GM12892 (cell line): ENCODE measurements at regions not wholly inside any gene's neighbourhood (a gene's known extent, or its start where the extent isn't known, plus 50 kb on each side); places are given as distances from the start of the nearest gene placed in this dataset.
"Not testable (repeated sequence)": the region's sequence is repeated elsewhere in the genome, so short reads cannot be mapped to it uniquely, and the experiment has no call there.

Source experiments
- DNase-seq: peaks from one replicate; pipeline ENCODE4 v3.0.0; 2011; ENCODE audit not compliant: insufficient read length
- FAIRE-seq: peaks from 2 replicates; lab custom pipeline; 2011; peaks lifted over from hg19 to GRCh38; lab: Jason Lieb, UNC

DNA sequence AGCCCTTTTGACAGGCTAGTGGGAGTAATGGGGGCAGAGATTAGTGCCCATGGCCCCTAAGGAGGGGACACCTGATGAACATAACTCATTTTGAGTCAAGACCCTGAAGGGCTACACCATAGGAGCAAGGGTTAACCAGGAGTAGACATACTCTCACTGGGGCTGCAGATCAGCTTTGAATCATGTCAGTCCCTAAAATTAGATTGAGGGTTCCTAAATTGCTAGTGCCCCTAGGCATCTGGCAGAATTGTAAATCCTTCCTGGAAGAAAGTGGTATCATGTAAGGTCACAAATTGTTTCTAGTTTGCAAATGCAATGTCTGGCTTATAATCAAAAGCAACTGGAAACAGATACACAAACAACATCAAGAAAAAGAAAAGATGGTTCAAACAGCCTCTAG is 52.1 kb upstream of the LRRC37A2 start:
- not testable (repeated sequence) for FAIRE-seq, DNase-seq

DNA sequence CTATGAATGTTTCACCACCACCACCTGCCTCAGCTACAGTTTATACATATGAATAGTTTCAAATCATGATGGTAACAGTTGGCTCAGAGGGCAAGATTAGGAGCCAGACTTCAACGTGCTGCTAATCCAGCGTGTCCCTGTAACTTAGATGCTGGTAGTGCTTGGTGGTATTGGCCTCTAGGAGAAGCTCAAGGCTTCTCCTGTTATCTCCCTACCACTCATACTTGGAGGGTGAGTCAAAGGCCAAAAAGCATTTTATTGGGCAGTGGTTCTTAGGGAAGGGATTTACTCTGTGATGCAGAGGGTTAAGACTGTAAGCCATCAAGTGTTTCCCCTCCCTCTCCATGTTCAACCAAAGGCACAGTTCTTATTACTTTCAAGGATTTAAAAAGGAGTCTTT is 57.2 kb upstream of the LRRC37A2 start:
- peak; percentile 79 for FAIRE-seq
- not testable (repeated sequence) for DNase-seq

DNA sequence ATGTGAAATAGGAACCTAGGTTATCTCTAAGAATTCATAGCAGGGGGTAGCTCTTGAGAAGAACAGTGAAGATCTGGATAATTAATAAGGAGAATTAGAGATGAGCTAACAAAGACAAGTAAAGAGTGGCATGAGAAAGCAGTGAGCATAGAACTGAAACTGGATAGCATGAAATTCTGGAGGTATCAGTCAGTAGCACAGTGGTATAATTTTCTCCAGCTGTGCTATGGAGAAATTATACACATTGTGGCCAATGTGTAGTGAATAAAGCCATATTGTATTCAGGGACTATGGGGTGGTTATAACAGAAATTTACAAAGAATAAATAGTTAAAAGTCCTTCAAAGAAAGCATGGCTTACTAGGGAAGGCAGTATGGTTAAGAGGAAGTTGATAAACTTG is 57.7 kb upstream of the LRRC37A2 start:
- FAIRE-seq, DNase-seq: not testable (repeated sequence)

DNA sequence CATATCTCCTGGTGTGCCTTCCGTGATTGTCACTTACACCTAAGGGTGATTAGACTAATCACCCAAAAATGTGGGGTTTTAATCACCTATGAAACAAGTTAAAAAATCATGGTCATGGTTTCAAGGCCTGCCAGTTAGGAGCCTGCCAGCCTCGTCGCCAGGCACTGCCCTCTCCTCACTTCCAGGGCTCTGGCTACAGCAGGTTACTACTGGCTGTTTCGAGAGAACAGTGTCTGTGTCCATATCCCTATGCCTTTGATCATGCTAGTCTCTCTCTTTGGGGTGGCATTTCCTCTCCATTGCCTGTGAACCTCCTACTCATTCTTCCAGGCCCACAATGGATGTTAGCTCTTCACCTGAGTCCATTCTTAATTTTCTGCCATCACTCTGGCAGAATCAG is 59.2 kb upstream of the LRRC37A2 start:
- not testable (repeated sequence) for FAIRE-seq, DNase-seq

DNA sequence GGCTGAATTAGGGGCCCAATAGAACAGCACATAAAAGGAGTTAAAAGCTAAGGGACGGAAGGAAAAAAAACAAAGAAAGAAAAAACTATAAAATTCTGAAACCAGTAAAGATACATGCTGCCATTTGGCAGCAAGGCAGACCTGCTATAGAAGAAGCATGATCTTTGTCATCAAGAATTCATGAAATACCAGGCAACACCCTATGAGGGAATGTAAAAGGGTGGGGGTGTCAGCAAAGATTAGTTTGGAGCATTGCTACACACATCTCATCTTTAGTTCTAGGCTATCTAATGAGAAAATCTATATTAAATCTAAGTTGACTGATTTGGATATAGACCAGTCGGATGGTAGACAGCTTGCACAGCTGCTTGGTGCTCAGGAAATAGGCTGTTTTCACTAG is 66.4 kb upstream of the LRRC37A2 start:
- FAIRE-seq, DNase-seq: not testable (repeated sequence)

DNA sequence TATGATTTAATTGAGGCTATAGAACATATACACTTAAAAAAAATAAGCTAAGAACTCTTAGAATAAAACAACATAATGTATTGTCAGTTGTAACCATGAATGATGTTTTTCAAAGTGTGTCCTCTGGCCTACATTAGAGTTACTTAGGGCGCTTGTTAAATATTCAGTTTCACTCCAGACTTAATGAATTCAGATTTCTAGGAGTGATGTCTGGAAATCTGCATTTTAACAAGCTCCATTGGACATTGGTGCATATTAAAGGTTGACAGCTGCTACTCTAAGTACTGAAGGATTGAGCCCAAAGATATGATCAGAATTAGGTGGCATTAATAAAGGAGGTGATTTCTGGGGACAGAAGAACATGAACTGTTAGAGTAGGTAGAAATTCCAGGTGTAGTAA is 66.9 kb upstream of the LRRC37A2 start:
- FAIRE-seq, DNase-seq: not testable (repeated sequence)

DNA sequence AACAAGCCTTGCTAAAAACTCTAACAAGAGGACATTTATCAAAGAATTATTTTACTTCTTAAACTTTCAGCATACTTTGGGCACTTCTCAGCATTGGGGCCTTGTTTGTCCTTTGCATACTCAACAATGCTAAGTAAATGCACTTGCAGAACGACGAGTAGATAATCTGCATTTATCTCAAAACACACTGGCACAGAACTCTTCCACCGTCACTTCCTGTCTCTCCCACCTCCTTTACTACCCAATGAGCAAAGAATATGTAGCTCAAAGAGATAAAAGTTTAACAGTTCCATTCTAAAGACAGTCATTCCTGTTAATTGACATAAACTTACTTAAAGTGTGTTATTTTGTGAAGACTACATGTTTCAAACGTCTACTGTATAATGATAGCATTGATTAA is 70.1 kb upstream of the LRRC37A2 start:
- not testable (repeated sequence) for DNase-seq
- FAIRE-seq: peak; percentile 51

DNA sequence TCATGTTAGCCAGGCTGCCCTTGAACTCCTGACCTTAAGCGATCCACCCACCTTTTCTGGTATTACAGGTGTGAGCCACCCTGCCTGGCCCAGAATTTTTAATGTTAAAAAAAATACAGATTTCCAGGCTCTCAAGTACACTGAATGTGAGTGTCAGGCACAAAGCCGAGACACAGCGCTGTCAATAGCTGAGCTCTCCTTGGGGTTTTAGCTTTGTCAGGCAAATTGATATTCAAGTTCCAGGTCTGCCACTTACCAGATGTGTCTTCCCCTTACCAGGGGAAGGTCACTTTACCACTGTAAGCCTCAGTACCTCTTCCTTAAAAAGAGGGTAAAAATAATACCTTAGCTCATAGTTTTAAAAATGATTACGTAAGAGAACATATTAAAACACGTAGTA is 71.6 kb upstream of the LRRC37A2 start:
- FAIRE-seq: not testable (repeated sequence)

DNA sequence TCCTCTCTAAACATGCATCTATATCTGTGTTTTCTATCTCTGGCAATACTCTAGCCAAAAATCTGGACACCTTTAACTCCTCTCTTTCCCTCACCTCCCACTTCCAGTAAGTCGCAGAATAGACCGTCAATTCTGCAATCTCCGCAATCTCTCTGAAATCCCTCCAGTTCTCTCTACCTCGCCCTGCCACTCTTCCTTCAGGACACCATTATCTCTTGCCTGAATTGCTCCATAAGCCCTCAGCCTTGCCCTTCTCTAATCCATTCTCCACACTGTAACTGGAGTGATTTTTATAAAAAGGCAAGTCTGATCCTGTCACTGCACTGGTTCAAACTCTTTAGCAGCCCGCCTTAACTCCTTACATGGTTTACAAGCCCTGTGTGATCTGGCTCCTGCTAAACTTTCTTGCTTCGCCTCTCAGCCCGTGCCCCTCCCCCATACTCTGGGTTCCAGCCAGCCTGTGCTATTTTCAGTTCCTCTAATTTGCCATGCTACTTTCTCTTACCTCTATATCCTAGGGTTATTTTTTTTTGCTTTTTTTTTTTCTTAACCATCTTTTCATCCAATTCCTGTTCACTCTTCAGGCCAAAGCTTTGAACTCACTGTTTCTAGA is 73.0 kb upstream of the ARL17B start:
- FAIRE-seq: peak; percentile 96
- DNase-seq: not testable (repeated sequence)

More for the DNA sequence above, 71.6 kb upstream of the LRRC37A2 start:
- not testable (repeated sequence) for DNase-seq

DNA sequence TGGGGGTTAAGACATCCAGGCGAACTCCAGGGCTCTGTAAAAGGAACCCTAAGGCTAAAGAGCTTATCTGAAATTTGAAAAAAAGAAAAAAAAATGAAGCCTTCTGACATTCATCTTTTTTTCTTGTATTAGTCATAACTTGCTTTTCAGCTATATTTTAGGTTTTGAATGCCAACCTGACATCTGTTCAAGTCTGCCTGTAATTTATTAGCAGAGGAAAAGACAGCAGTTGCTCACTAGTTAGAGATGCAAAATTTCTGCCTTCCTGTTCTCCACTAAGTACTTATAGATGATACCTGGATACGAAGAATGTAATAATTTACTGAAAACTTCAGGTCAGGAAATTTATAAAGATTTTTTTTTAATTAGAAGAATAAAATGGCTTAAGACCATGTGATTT is 68.7 kb upstream of the ARL17B start:
- peak; percentile 24 for FAIRE-seq
- DNase-seq: not testable (repeated sequence)

DNA sequence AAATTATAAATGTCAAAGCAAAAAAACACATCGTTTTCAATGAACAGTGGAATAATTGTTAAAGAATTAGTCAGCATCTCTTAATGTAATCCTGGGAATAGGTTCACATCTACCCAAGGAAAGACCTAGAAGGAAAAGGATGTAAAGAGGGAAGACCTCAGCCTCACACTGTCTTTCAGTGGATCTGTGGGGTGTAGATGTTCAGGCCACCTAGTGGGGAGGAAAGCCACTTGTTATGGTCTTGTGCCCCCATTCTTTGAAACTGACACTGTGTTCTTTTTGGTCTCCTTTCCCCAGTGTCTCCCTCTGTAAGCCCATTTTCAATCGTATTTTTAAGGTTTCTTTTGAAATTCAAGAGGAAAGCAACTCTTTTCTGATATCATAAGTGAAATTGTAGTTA is 68.1 kb upstream of the ARL17B start:
- not testable (repeated sequence) for DNase-seq

DNA sequence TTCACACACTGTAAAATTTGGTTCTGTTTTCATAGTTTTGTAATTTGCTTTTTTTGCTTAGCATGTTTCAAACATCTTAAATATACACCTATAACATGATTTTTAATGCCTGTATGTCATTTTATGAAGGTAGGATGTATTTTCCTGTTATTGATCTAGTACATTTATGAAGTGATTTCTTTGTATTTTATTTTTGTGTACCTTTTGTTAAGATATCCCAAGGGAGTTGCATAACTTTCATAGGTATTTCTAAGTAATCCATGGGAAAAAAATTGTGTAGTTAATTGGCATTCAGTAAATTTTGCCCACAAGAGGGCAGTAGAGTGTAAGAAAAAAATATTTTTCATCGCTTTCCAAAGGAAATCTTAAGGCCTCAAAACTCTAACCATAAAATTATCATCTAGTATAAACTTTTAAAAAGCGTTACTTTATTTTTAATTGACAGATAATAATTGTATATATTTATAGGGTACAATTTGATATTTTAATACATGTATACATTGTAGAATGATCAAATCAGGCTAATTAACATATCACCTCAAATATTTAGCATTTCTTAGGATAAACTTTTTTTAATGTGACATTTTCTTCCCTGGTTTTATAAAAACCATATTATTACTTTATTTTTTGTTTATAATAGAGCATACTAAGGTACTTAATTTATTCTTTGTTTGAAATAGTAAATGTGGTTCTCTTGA is 62.8 kb upstream of the ARL17B start:
- FAIRE-seq: peak; percentile 95

More for the DNA sequence above, 68.1 kb upstream of the ARL17B start:
- peak; percentile 92 for FAIRE-seq

DNA sequence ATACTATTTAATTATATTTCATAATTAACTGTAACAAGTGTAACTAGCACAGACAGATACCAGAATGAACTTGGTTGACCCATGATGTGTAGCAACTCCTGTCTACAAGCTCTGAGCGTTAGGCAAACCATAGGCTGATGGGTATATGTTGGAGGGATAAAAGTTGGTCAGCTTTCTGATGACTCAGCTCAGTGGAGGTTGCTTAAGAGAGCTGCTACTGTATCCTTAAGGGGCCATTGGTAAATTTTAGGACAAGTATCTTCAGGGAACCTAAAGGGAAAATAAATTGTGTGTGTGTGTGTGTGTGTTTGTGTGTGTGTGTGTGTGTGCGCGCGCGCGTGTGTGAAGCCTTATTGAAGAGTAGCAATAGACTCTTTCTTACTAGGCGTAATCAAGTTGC is 56.3 kb upstream of the ARL17B start:
- FAIRE-seq: peak; percentile 62
- not testable (repeated sequence) for DNase-seq

More for the DNA sequence above, 62.8 kb upstream of the ARL17B start:
- DNase-seq: not testable (repeated sequence)

DNA sequence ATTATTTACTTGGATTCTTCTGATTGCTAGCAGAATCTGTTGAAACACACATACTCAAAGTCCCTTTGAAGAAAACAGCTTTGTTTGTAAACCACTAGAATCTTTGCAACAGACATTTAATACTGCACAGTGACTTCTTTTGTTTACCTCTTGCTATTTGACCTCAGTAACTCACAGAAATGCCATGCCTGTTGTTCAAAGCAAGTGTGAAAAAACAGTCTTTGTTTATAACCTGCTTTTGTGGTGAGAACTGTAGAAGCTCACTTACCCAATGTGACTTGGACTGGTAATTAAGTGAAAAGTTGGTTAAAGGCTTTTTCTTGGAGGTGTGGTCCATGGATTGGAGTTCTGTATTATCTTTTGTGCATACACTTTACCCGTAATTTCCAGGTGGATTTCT is 55.7 kb upstream of the ARL17B start:
- not testable (repeated sequence) for DNase-seq
- FAIRE-seq: peak; percentile 46

DNA sequence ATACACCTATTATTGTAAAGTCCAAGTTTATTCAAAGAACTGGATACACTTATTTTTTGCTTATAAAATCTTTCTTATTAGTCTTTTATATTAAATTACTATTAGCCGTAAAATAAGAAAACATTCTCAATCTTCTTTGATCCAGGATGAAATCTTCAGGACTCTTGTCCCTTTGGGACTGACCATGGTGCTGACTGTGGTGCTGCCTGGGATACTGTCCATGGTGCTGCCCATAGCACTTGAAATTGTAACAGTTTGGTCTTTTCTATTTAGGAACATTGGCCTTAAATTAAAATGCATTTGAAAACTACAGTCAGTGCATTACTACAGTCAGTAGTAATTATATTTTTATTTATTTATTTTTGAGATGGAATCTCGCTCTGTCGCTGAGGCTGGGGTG is 53.0 kb upstream of the ARL17B start:
- FAIRE-seq, DNase-seq: not testable (repeated sequence)

DNA sequence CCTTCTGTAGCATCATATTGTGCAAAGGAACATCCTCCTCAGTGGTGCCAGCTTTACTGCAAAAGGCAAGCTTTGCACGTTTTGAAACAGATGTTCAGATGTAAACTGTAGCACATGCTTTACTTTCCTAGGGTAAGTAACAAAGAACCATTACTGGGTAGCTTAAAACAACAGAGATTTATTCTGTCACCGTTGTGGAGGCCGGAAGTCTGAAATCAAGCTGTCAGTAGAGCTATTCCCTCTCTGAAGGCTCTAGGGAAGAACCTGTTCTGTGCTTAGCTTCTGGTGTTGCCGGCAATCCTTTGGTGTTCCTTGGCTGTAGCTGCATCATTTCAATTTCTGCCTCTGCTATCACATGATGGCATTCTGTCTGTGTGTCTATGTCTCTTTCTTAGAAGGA is 50.6 kb upstream of the ARL17B start:
- DNase-seq: not testable (repeated sequence)
- peak; percentile 85 for FAIRE-seq

DNA sequence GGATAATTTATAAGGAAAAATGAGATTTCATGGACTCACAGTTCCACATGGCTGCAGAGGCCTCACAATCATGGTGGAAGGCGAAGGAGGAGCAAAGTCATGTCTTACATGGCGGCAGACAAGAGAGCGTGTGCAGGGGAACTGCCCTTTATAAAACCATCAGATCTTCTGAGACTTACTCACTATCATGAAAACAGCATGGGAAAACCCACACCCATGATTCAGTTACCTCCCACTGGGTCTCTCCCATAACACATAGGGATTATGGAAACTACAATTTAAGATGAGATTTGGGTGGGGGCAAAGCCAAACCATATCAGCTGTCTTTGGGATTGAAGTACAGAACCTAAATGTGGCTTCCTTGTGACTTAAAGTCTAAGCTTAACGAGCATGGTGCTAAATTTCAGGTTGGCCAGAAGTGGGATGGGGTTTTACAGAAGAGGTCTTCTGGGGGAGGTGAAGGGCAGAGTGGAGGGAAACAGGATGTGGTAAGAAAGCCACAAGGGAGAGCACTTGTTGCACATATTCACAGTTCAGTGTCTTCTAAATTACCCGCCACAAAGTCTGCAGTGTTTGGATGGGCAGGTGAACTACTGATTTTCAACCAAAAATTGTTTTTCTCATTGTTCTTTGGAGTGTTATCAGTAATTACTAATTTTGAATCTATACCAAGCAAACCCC is 49.7 kb upstream of the ARL17B start:
- peak; percentile 94 for FAIRE-seq
- DNase-seq: not testable (repeated sequence)
